8988T (cell line): ENCODE measurements at regions not wholly inside any gene's neighbourhood (a gene's known extent, or its start where the extent isn't known, plus 50 kb on each side); places are given as distances from the start of the nearest gene placed in this dataset.
"Not testable (repeated sequence)": the region's sequence is repeated elsewhere in the genome, so short reads cannot be mapped to it uniquely, and the experiment has no call there.

Experiments
- DNase-seq: peaks from one replicate; pipeline ENCODE4 v3.0.0; 2011

- DNase-seq: no peak
These were observed 470.2 kb upstream of the CHD1 start for GRCh38 chr5:99398976-99399375.

DNA sequence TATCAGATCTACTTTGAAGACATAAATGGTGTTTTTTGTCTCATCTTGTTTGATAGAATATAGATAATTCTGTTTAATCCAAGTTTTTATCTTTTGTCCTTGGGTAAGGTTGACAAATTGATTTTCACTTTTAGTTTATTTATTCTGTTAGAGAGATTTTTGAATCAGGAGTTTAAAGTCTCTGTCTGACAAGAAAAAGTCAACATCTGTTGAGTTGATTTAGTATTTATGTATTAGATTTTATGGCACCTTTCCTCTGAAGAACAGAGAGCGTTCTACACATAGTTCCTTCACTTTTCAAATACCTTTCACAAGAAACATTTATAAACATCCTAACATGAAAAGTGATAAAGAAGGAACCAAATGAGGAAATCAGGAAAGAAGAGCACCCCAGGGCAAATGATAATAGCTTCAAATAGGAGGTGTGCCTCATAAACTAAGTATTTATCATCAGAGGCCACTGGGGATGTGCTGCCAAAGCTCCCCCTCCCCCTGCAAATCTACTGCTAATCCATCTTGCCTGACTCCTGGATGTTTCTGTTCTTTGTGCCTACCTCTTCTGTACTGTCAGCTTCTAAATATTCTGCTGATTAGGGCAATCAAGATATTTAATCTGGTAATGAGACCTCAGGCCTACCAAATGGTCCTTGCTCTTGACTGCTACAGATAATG lies 457.7 kb upstream of the CHD1 start:
- DNase-seq: no peak

DNA sequence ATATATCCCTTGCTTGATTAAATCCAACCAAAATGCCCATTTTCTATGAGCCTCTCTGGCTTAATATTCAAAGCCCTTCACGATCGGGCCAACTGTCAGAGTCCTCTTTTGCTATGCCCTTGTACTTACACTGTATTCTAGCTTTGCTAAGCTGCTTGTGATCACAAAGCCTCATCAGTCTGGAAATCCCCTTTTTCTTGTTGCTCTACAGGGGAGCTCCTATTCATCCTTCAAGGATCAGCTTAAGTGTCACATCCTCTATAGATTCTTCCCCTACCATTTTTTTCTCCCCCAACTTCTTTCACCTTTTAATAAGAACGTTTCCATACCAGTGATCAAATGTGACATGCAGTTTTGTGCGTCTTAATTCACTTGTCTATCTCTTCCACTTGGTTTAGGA lies 450.4 kb upstream of the CHD1 start:
- DNase-seq: no peak

GRCh38 chr5:99378443-99378842 lies 449.6 kb upstream of the CHD1 start:
- DNase-seq: no peak

- DNase-seq: no peak
These were observed 441.2 kb upstream of the CHD1 start for GRCh38 chr5:99369797-99370593.

DNA sequence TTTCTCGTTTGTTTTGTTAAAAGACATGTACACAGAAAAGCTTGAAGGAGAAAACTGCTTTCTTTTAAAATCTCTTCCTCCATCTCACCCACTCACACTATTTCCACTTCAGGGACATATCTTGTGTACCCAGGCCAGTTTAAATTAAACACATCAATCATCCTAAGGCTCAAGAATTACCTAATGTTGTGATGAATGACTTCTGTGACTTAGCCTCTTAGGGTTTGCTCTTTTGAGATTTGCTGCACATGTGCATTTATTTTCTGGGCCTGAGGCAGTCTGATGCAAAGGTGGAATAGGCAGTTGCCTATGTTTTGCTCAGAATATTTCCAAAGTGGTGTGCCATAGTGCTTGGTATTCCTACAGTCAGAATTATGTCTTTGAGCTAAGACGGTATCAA lies 439.9 kb upstream of the CHD1 start:
- no peak for DNase-seq

DNA sequence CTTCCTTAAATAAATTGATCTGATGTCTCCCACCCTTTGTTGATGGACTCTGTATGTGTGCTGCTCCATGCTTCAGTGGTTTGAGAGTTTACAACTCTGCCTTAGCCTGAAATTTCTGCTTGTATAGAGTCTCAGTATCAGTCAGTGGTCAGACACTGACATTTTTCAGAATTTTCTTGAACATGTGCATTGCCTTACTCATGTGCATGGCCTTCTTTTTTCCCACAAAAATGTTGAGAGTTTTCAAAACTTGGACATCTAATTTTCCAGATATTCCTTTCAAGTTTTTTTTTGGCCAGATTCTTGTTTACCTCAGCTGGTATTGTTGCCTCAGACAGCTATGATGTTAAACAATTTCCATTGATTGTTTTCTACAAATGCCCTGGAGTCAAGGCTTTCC lies 427.1 kb upstream of the CHD1 start:
- DNase-seq: no peak

- DNase-seq: no peak
These were observed 421.0 kb upstream of the CHD1 start for GRCh38 chr5:99349787-99350186.

- DNase-seq: no peak
These were observed 419.8 kb upstream of the CHD1 start for GRCh38 chr5:99348597-99348996.

DNA sequence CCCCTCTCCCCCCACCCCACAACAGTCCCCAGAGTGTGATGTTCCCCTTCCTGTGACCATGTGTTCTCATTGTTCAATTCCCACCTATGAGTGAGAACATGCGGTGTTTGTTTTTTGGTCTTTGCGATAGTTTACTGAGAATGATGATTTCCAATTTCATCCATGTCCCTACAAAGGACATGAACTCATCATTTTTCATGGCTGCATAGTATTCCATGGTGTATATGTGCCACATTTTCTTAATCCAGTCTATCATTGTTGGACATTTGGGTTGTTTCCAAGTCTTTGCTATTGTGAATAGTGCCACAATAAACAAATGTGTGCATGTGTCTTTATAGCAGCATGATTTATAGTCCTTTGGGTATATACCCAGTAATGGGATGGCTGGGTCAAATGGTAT lies 411.0 kb upstream of the CHD1 start:
- not testable (repeated sequence) for DNase-seq

- no peak for DNase-seq
These were observed 406.1 kb upstream of the CHD1 start for GRCh38 chr5:99334936-99335335.

- DNase-seq: no peak
These were observed 402.3 kb upstream of the CHD1 start for GRCh38 chr5:99331061-99331460.

DNA sequence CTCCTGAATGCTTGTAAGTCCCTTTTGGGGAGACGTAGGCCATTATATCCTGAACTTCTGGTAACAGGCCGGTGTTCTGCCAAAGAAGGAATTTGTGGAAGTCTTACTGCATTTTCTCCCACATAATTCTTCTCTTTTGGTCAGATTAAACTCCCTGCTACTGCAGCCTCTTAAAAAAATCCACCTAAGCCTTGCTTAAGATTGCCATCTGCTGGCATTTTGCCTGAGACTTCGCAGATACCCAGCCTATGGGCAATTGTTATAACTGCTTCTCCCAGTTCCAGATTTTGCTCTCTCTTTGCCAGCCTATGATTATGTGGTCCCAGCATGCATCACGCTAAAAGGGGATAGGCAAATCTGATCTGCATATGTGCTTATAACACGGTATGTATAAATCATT lies 391.6 kb upstream of the CHD1 start:
- no peak for DNase-seq

DNA sequence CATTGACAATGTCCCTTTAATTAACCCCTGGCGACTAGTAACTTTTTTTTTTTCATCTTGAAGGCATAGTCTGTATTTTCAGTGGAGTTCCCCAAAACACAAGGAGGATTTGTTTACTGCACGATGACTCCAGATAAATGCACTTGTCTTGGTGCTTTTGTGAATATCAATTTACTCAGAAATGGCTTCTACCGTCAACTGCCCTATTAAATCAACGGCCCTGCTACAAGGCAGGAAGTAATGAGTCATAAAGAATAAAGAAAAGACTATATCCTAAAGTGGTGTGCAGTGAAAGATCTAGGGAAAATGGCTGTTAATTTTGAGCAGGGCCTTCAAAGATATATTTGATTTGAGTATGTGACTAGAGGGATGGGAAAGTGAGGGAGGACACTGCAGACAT lies 388.3 kb upstream of the CHD1 start:
- no peak for DNase-seq

- DNase-seq: no peak
These were observed 387.7 kb upstream of the CHD1 start for GRCh38 chr5:99316484-99316883.

DNA sequence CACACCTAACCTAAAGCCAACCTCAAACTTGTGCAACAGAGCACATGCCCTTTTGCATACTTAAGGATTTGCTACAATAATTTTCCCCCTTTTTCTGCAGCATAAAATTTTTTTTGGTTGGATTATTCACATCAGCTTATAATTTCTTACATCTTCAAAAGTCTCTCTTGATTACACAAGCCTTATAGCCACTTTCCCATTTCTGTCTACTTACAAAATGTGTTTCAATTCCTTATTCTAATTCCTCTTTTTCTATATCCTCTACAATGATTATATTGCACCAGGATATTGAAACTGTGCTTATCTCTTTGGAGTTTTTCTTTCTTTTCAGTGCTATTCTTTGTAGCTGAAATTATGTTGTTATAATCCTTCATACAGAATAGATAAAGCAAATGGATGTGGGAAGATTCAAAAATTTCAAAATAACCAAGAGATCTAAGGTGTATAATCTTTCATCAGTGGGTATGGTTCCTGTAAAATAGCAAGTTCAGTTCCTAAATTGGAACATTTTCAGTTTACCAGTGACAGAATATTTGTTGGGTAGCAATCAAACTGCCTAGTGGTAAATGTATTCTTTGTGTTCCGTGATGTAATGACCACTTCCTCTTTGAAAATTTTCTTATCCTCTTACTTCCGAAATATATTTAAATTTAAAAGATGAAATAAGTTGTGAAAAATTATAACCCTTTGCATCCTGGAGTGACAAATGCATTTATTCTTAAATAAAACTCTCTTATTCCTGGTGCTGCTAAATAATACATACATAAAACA lies 386.8 kb upstream of the CHD1 start:
- no peak for DNase-seq

- DNase-seq: no peak
These were observed 385.9 kb upstream of the CHD1 start for GRCh38 chr5:99314721-99315120.

DNA sequence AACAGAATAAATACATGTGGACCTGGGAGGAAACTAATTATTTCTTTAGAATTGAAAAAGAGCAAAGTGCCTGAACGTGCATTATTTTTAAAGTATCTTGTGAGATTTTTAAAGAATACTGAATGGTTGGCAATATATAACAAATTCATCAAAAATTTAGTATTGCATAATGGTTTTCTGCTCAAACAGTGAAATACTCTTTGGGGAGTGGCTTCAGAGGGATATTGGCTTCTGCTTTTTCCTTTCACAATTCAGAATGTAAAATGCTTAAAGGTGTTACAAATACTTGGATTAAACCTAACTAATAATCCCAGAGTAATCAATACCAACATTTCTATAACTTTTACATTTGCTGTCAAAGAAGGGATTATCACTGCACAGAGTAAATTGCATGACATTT lies 379.3 kb upstream of the CHD1 start:
- DNase-seq: no peak

DNA sequence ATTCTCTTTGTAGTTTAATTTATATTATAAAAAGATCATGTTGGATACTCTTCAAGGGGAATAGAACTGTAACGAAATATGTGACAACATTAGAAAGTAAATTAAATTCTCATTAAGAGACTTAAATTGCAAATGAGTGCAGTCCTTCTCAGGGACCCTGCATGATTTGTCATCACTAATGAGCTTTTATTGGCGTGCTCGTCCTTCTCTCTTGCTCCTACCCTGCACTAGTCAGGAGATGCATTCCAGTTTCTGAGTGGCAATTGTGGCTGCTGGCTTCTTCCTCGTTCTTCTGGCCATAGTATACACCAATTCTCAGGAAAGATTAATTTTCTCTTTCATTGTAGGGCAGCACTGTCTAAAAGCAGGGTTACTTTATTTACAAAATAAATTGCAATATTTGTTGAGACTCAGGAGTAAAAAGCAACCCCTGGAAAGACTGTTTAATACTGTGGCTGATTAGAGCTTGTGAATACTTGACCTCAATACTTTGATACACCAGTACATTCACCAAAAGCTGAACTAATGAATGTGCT lies 376.3 kb upstream of the CHD1 start:
- DNase-seq: no peak

DNA sequence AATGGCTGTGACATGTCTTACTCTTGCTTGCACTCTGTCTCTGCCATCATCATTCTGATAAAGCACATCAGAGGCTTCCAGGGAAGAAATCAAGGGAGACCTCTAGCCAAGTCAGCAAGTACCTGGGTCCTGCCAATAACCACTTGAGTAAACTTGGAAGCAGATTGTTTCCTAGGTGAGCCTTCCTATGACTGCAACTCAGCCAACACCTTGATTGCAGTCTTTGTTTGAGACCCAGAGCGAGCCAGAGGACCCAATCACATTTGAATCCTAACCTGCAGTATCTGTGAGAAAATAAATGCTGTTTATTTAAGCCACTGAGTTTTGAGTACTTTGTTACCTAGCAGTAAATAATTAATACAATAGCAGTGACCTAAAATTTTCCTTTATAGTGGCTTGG lies 356.8 kb upstream of the CHD1 start:
- DNase-seq: no peak

GRCh38 chr5:99275128-99275527 lies 346.3 kb upstream of the CHD1 start:
- DNase-seq: no peak

DNA sequence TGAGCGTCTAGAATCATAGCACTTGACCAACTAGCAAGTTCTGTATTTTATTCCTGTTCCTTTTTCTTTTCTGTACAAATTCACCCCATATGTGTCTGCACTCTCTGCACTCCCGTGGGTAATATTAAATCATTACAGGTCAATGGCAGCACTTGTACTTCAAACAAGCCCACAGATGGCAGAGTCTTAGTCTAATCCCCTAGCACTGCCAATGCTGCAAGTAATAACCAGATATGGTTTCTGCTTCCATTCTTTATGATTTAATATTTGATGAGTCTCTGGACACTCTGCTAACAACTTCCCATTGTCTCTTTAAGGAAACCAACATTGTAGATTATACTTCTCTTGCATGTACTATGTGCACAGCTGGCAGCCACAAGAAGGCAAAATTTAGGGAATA lies 343.8 kb upstream of the CHD1 start:
- no peak for DNase-seq

DNA sequence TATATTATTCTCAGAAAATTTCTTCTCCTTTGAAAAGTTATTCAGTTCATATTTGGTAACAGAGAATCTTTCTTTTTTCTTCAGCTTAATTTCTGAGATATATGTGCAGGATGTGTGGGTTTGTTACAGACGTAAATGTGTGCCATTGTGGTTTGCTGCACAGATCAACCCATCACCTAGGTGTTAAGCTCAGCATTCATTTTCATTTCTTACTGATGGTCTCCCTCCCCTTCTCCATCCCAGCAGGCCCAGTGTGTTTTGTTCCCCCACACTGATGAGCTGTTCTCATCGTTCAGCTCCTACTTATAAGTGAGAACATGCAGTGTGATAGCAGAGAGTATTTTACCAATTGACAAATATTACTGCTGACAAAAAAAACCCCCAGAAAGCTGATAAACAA lies 330.0 kb upstream of the CHD1 start:
- no peak for DNase-seq

- no peak for DNase-seq
These were observed 319.3 kb upstream of the CHD1 start for GRCh38 chr5:99248066-99248465.
